Keratinocyte (primary cell): ENCODE measurements at regions not wholly inside any gene's neighbourhood (a gene's known extent, or its start where the extent isn't known, plus 50 kb on each side); places are given as distances from the start of the nearest gene placed in this dataset.

Experiments
- DNase-seq: peaks from one replicate; pipeline ENCODE4 v3.0.0-alpha.2; 2011; ENCODE audit warnings: low read depth, missing footprints, low spot score
- FAIRE-seq: peaks from 2 replicates; lab custom pipeline; 2011; peaks lifted over from hg19 to GRCh38; lab: Jason Lieb, UNC
- H2AFZ ChIP-seq: 2 replicates; pipeline ENCODE4 v1.6.0; 2012; ENCODE audit warnings: low read length, control low read depth, inconsistent platforms; ENCODE audit not compliant: control insufficient read depth
- H3K27ac ChIP-seq: 2 replicates; pipeline ENCODE4 v1.5.1; 2011; ENCODE audit warnings: low read length; ENCODE audit not compliant: control insufficient read depth, insufficient read depth
- H3K27me3 ChIP-seq: 3 replicates; pipeline ENCODE4 v1.6.0; 2011; ENCODE audit warnings: low read length; ENCODE audit not compliant: control insufficient read depth, insufficient read depth; ENCODE audit errors: extremely low read depth
- H3K36me3 ChIP-seq, 2 experiments: 2 replicates in 1 of 2; 3 replicates in 1 of 2; pipeline ENCODE4 v1.5.1; 2011; ENCODE audit warnings: low read length in 2 of 2, mild to moderate bottlenecking in 1 of 2; ENCODE audit not compliant: control insufficient read depth in 2 of 2, insufficient read depth in 2 of 2; ENCODE audit errors: extremely low read depth in 1 of 2
- H3K4me1 ChIP-seq: 3 replicates; pipeline ENCODE4 v1.5.1; 2011; ENCODE audit warnings: low read length; ENCODE audit not compliant: control insufficient read depth, insufficient read depth; ENCODE audit errors: extremely low read depth
- H3K4me2 ChIP-seq: 3 replicates; pipeline ENCODE4 v1.6.0; 2011; ENCODE audit warnings: low read depth, low read length; ENCODE audit not compliant: control insufficient read depth, insufficient read depth; ENCODE audit errors: extremely low read depth
- H3K4me3 ChIP-seq, 3 experiments: fragments of 200-600 bp in 1 of 3; sonication (generic) in 1 of 3; 2 replicates in 2 of 3; 3 replicates in 1 of 3; pipeline ENCODE4 v1.5.1; 2011 to 2016; ENCODE audit warnings: low read length in 3 of 3, mild to moderate bottlenecking in 3 of 3, control low read depth in 2 of 3, inconsistent platforms in 1 of 3, low read depth in 1 of 3, mixed read lengths in 1 of 3, mixed run types in 1 of 3, moderate library complexity in 1 of 3; ENCODE audit not compliant: control insufficient read depth in 2 of 3, insufficient read depth in 2 of 3; ENCODE audit errors: extremely low read depth in 1 of 3
- H3K79me2 ChIP-seq: 2 replicates; pipeline ENCODE4 v1.6.0; 2012; ENCODE audit warnings: low read length; ENCODE audit not compliant: control insufficient read depth, insufficient read depth
- H3K9ac ChIP-seq: 3 replicates; pipeline ENCODE4 v1.6.0; 2011; ENCODE audit warnings: low read length; ENCODE audit not compliant: control insufficient read depth, insufficient read depth; ENCODE audit errors: extremely low read depth
- H3K9me1 ChIP-seq: 3 replicates; pipeline ENCODE4 v1.6.0; 2011; ENCODE audit warnings: low read length; ENCODE audit not compliant: control insufficient read depth, insufficient read depth; ENCODE audit errors: extremely low read depth
- H3K9me3 ChIP-seq: 2 replicates; pipeline ENCODE4 v1.5.1; 2012; ENCODE audit warnings: low read depth, low read length; ENCODE audit not compliant: control insufficient read depth
- H4K20me1 ChIP-seq: 3 replicates; pipeline ENCODE4 v1.6.0; 2011; ENCODE audit warnings: low read length; ENCODE audit not compliant: control insufficient read depth, insufficient read depth; ENCODE audit errors: extremely low read depth
- EZH2 ChIP-seq: IDR thresholded peaks from one replicate; pipeline ENCODE4 v1.6.1; 2012; ENCODE audit warnings: inconsistent platforms, mild to moderate bottlenecking, low read length, moderate library complexity
- dilution Hi-C: fragments of 300-500 bp; cut with MboI; formaldehyde crosslinking; loops from one replicate; pipeline ENCODE4 v1.7.0; 2020; ENCODE audit warnings: low sequenced_read_pairs; ENCODE audit not compliant: extremely low pct_ligation_motif_present
- TF ChIP-seq, protein P1 (sequence below), 3 experiments: IDR thresholded peaks in 1 of 3; conservative IDR thresholded peaks in 1 of 3; optimal IDR thresholded peaks in 1 of 3; 2 replicates in 2 of 3; 3 replicates in 1 of 3; pipeline versions ENCODE3 to v1.5.1; 2011; ENCODE audit warnings: low read length in 3 of 3, mild to moderate bottlenecking in 3 of 3, moderate library complexity in 2 of 3, control low read depth in 1 of 3, inconsistent platforms in 1 of 3; ENCODE audit not compliant: insufficient read depth in 2 of 3; ENCODE audit errors: extremely low read depth in 1 of 3

DNA sequence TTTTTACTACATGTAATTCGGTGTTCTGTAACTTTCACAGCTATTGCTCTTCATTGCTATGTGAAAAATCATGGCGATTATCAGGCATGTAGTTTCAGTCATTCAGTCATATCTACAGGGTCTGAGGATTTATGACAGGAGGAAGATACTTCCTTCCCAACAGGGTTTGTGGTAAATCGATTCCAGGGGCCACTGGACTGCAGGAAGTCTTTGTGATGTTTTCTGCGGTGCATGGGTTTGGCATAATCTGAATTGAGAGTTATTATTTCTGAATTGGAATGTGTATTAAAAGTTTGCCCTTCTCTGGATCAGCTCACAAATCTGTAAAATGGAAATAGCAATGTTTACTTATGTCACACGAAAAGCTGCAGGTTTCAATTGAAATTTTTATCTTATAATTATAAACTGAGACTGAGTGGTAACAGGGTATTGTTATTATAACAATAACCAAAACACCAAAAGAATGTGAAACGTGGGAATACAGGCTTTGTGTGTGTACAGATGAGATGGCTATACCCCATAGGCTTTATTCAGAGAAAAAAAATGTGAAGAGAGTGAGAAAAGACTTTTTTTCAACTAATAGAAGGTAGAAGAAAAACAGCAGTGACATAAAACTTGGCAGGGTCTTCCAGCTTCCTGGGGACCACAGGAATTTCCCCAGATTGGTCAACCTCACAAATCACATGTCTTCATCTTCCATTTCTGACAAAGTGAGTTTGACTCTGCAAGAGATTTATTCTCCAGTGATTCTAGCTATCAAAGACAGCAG lies 307.7 kb upstream of the NFE2L3 start:
- no peaks in the 10 kb centered on the region for H3K9me1 ChIP-seq
- no peaks in the 10 kb centered on the region for H3K36me3 ChIP-seq
- DNase-seq = no peak
- dilution Hi-C loops = loop anchor here (25.0 kb wide), 1 partner anchor 257 kb away; no protein-coding TSS in a partner anchor
- no peak overlapping the region for H3K4me3 ChIP-seq
- no peak for FAIRE-seq
- H3K9me3 ChIP-seq = no peaks in the 10 kb centered on the region
- no peaks in the 10 kb centered on the region for H4K20me1 ChIP-seq
- H3K4me1 ChIP-seq = no peaks in the 10 kb centered on the region
- H3K9ac ChIP-seq = no peak overlapping the region
- H2AFZ ChIP-seq = no peak overlapping the region
- no peak overlapping the region for H3K27ac ChIP-seq
- H3K79me2 ChIP-seq = no peaks in the 10 kb centered on the region
- TF ChIP-seq EZH2 = no peak
- TF ChIP-seq, protein P1, sequence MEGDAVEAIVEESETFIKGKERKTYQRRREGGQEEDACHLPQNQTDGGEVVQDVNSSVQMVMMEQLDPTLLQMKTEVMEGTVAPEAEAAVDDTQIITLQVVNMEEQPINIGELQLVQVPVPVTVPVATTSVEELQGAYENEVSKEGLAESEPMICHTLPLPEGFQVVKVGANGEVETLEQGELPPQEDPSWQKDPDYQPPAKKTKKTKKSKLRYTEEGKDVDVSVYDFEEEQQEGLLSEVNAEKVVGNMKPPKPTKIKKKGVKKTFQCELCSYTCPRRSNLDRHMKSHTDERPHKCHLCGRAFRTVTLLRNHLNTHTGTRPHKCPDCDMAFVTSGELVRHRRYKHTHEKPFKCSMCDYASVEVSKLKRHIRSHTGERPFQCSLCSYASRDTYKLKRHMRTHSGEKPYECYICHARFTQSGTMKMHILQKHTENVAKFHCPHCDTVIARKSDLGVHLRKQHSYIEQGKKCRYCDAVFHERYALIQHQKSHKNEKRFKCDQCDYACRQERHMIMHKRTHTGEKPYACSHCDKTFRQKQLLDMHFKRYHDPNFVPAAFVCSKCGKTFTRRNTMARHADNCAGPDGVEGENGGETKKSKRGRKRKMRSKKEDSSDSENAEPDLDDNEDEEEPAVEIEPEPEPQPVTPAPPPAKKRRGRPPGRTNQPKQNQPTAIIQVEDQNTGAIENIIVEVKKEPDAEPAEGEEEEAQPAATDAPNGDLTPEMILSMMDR (optimal IDR thresholded peaks at IDR 0.05 in 1 of 3, IDR thresholded peaks at IDR 0.05 in 1 of 3, conservative IDR thresholded peaks at IDR 0.05 in 1 of 3; ENCODE audit: extremely low read depth in 1 of 3, insufficient read depth in 2 of 3, low read length in 3 of 3) = no peak
- no peak overlapping the region for H3K4me2 ChIP-seq
- no peaks in the 10 kb centered on the region for H3K27me3 ChIP-seq

DNA sequence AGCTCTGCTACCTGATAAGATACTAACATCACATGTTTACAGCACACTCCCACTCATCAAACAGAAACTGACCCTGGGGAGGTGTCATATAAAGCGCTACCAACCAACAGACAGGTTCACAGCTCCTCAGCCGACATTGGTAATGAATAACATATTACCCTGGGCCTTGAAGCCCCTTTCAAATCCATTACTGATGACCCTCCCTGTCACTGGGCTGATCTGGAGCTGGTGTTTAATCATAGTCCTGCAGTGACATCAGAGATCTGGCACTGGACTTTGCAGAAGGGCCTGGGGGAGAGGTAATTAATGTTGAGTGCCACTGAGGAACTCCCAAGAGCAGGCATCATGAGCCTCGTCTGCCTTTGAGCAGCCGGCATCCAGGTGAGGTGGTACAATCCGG lies 306.5 kb upstream of the NFE2L3 start:
- no peaks in the 10 kb centered on the region for H3K9me3 ChIP-seq
- no peak overlapping the region for H3K4me3 ChIP-seq
- no peak overlapping the region for H3K9ac ChIP-seq
- H3K27me3 ChIP-seq = no peaks in the 10 kb centered on the region
- DNase-seq = no peak
- H3K4me2 ChIP-seq = no peak overlapping the region
- no peak overlapping the region for H2AFZ ChIP-seq
- H3K4me1 ChIP-seq = no peaks in the 10 kb centered on the region
- dilution Hi-C loops = loop anchor here (25.0 kb wide), 1 partner anchor 258 kb away; no protein-coding TSS in a partner anchor
- no peaks in the 10 kb centered on the region for H4K20me1 ChIP-seq
- no peaks in the 10 kb centered on the region for H3K36me3 ChIP-seq
- TF ChIP-seq EZH2 = no peak
- H3K27ac ChIP-seq = no peak overlapping the region
- H3K79me2 ChIP-seq = no peaks in the 10 kb centered on the region
- FAIRE-seq = no peak
- H3K9me1 ChIP-seq = no peaks in the 10 kb centered on the region
